WERI-Rb-1 (cell line): ENCODE measurements at regions not wholly inside any gene's neighbourhood (a gene's known extent, or its start where the extent isn't known, plus 50 kb on each side); places are given as distances from the start of the nearest gene placed in this dataset.

ENCODE experiments used
- DNase-seq: peaks from one replicate; pipeline ENCODE4 v3.0.0-alpha.2; 2020
- H3K27ac ChIP-seq: fragments of 250-450 bp; sonication (Bioruptor Pico); 2 replicates; pipeline ENCODE4 v1.5.1; 2020; ENCODE audit warnings: mild to moderate bottlenecking, moderate library complexity
- H3K27me3 ChIP-seq: fragments of 250-450 bp; sonication (Bioruptor Pico); 2 replicates; pipeline ENCODE4 v1.5.1; 2021; ENCODE audit warnings: mild to moderate bottlenecking, low read depth, moderate library complexity; ENCODE audit not compliant: insufficient read depth, severe bottlenecking
- H3K36me3 ChIP-seq: fragments of 250-450 bp; sonication (Bioruptor Pico); 2 replicates; pipeline ENCODE4 v1.5.1; 2020; ENCODE audit warnings: mild to moderate bottlenecking, moderate library complexity
- H3K4me3 ChIP-seq: 2 replicates; pipeline ENCODE4 v1.5.1; 2011; ENCODE audit warnings: low read depth, mild to moderate bottlenecking, control low read depth, low read length
- H3K9me3 ChIP-seq: fragments of 250-450 bp; sonication (Bioruptor Pico); 2 replicates; pipeline ENCODE4 v1.5.1; 2021; ENCODE audit warnings: mild to moderate bottlenecking, moderate library complexity; ENCODE audit not compliant: severe bottlenecking
- TF ChIP-seq, protein P1 (sequence below): IDR thresholded peaks from 2 replicates; pipeline ENCODE4 v1.5.1; 2011; ENCODE audit warnings: low read depth, mild to moderate bottlenecking, control low read depth, inconsistent platforms, low read length

DNA sequence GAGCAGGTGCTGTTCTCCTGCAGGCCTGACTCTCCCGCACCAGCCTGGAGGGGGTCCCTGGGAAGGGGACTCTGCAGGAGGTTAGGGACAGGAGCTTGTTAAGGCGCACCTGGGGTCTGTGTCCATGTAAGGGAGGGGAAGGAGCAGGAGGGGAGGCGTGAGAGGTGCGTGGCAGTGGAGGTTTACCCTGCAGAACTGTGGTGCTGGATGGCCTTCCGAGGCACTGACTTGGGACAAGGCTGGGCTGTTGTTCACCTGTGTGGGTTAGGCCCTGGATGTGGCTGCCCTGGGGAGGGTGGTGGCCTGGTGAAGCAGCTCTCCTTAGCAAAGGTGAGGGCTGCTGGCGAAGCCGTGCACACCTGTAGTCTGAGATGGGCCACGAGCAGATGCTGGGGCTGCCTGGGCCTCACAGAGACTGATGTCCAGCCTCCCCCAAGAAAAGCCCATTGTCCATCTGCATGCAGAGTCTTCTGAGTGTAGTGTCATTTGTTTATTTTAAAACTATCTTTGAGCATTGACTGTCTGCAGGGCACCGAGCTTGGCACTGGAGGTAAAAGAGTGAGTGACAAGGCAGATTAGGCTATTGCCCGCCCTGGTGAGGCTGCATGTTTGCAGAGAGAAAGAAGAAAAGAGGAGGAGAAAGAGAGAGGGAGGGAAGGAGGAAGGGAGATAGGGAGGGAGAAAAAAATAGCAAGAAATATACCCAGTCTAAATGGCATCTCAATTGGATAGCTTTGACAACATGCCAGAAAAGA lies 225.3 kb downstream of the GLRX3 start:
- DNase-seq, result no peak
- TF ChIP-seq, protein P1, sequence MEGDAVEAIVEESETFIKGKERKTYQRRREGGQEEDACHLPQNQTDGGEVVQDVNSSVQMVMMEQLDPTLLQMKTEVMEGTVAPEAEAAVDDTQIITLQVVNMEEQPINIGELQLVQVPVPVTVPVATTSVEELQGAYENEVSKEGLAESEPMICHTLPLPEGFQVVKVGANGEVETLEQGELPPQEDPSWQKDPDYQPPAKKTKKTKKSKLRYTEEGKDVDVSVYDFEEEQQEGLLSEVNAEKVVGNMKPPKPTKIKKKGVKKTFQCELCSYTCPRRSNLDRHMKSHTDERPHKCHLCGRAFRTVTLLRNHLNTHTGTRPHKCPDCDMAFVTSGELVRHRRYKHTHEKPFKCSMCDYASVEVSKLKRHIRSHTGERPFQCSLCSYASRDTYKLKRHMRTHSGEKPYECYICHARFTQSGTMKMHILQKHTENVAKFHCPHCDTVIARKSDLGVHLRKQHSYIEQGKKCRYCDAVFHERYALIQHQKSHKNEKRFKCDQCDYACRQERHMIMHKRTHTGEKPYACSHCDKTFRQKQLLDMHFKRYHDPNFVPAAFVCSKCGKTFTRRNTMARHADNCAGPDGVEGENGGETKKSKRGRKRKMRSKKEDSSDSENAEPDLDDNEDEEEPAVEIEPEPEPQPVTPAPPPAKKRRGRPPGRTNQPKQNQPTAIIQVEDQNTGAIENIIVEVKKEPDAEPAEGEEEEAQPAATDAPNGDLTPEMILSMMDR, result no peak
- Histone ChIP-seq H3K27ac (no peak overlapping the region), H3K36me3 (no peaks in the 10 kb centered on the region), H3K4me3 (no peak overlapping the region), H3K9me3 (no peaks in the 10 kb centered on the region), H3K27me3 (no peaks in the 10 kb centered on the region)

DNA sequence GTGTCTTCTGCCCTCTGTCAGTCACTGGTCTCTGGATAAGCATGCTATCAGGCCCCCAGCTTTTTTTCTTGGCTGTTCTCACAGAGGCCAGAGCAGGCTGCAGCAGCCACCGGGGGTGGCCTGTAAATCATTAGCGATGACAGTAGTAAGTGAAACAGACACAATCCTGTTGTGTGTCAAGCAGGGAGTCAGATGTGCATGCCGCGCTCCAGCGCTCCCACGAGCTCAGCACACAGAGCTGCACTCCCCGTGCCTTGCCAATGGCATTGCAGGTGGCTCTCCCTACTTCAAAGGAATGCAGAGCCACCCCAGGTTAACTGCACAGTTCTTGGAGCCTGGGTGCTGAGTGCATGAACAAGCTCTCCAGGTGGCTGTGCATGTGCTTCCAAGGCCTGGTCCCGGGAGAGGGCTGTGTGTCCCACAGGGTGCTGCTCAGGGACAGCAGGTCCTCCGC lies 226.1 kb downstream of the GLRX3 start:
- Histone ChIP-seq H3K9me3 (no peaks in the 10 kb centered on the region), H3K27ac (no peak overlapping the region), H3K36me3 (no peaks in the 10 kb centered on the region), H3K4me3 (no peak overlapping the region), H3K27me3 (no peaks in the 10 kb centered on the region)
- peak; percentile 72 for DNase-seq
- TF ChIP-seq, protein P1, result no peak

DNA sequence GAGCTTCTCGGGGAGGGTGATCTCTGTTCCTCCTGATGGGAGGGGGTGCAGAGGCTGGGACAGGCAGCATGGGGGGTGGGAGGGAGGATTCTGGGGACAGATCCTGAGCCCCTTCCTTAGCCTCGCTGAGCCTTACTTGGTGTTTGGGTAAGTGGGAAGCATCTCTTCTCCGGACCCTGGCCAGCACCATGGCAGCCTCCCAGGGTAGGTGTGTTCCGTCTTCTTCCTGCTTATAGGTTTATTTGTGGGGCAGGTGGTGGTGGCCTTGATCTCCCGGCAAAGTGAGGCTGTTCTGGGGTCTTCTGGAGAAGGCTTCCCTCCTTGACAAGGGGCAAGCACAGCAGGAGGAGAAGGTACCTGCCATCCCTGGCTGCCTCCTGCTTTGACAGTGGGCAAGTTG lies 226.9 kb downstream of the GLRX3 start:
- TF ChIP-seq, protein P1, result no peak
- Histone ChIP-seq H3K4me3 (no peak overlapping the region), H3K27ac (no peak overlapping the region), H3K36me3 (no peaks in the 10 kb centered on the region), H3K27me3 (no peaks in the 10 kb centered on the region), H3K9me3 (no peaks in the 10 kb centered on the region)
- no peak for DNase-seq

DNA sequence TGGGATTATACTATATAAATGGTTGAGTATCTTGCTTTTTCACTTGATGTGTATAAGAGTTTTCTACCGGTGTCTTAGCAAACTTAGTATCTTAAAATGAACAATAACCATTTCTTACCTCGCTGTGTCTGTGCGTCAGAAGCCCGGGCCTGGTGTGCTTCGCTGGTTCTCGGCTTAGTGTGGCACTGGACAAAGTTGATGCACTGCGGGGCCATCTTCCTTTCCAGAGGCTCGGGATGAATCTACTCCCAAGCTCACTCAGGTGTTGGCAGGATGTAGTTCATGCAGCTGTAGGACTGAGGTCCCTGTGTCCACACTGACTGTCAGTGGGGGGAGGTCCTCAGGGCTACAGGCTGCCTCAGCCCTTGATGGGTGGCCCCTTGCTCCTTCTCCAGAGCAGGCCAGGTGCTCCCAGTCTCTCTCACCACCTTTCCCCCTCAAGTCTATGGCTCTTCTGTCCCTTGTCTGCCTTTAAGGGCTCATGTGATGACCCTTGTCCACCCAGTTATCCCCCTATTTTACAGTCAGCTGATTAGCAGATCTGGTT lies 227.8 kb downstream of the GLRX3 start:
- TF ChIP-seq, protein P1, result no peak
- Histone ChIP-seq H3K27ac (no peak overlapping the region), H3K9me3 (no peaks in the 10 kb centered on the region), H3K27me3 (no peaks in the 10 kb centered on the region), H3K36me3 (no peaks in the 10 kb centered on the region), H3K4me3 (no peak overlapping the region)
- no peak for DNase-seq

DNA sequence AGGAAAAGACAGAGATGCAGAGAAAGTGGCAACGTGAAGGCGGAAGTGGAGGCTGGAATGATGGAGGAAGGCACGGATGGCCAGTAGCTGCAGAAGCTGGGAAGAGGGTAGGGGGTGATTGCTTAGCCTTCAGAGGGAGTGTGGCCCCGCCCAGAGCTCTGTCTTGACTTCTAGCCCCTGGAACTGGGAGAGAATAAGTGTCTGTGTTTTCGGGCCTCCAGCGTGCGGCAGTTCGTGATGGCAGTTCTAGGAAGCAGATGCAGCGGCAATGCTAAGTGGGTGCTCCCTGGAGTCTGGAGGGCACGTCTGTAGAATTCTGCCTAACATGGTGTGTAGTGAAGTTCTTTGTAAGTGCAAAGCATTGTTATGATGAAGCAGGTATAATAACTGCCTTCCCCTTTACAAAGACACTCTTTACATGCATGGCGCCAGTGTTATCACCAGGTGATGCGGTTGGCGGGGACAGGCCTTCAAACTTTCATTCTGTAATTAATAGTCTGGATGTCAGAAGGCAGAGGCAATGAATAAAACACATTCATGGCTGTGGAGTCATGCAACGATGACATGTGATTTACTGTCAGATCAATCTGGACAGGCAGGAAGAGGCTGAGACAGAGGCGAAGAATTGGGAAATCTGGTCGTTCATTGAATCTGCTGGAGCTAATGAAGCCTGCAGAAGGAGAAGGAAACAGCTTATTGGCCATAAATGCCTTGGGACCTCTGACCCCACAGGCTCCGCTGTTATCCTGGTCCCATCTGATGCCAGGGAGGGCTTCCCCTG lies 228.6 kb downstream of the GLRX3 start:
- Histone ChIP-seq H3K27ac (no peak overlapping the region), H3K36me3 (no peaks in the 10 kb centered on the region), H3K4me3 (no peak overlapping the region), H3K9me3 (no peaks in the 10 kb centered on the region), H3K27me3 (no peaks in the 10 kb centered on the region)
- TF ChIP-seq, protein P1, result no peak
- no peak for DNase-seq
